ENCODE measurements at regions not wholly inside any gene's neighbourhood (a gene's known extent, or its start where the extent isn't known, plus 50 kb on each side); places are given as distances from the start of the nearest gene placed in this dataset.

- DNase-seq (ENCODE audit: extremely low spot score in 2 of 2): no peak
- Histone ChIP-seq H3K4me3 (no peak overlapping the region), H3K27ac (no peak overlapping the region), H3K27me3 (no peaks in the 10 kb centered on the region), H3K4me1 (no peaks in the 10 kb centered on the region), H3K36me3 (no peaks in the 10 kb centered on the region), H3K9me3 (no peaks in the 10 kb centered on the region)
- TF ChIP-seq POLR2A (IDR thresholded peaks at IDR 0.05) (no peak), CTCF (IDR thresholded peaks at IDR 0.05) (no peak), POLR2AphosphoS5 (IDR thresholded peaks at IDR 0.05; ENCODE audit: insufficient read depth in 1 of 2, low read depth in 1 of 2) (no peak)
- intact Hi-C loops (cut with DNase I): no loop called here
These were observed 249.0 kb upstream of the ZP4 start for GRCh38 chr1:238139713-238140112.

GRCh38 chr1:238138059-238138626 is 247.4 kb upstream of the ZP4 start:
- Histone ChIP-seq H3K27me3 (no peaks in the 10 kb centered on the region), H3K4me3 (no peak overlapping the region), H3K4me1 (no peaks in the 10 kb centered on the region), H3K27ac (no peak overlapping the region), H3K9me3 (no peaks in the 10 kb centered on the region), H3K36me3 (no peaks in the 10 kb centered on the region)
- DNase-seq (ENCODE audit: extremely low spot score in 2 of 2): no peak
- TF ChIP-seq CTCF (IDR thresholded peaks at IDR 0.05) (no peak), POLR2AphosphoS5 (IDR thresholded peaks at IDR 0.05; ENCODE audit: insufficient read depth in 1 of 2, low read depth in 1 of 2) (no peak), POLR2A (IDR thresholded peaks at IDR 0.05) (no peak)
- intact Hi-C loops (cut with DNase I): no loop called here

DNA sequence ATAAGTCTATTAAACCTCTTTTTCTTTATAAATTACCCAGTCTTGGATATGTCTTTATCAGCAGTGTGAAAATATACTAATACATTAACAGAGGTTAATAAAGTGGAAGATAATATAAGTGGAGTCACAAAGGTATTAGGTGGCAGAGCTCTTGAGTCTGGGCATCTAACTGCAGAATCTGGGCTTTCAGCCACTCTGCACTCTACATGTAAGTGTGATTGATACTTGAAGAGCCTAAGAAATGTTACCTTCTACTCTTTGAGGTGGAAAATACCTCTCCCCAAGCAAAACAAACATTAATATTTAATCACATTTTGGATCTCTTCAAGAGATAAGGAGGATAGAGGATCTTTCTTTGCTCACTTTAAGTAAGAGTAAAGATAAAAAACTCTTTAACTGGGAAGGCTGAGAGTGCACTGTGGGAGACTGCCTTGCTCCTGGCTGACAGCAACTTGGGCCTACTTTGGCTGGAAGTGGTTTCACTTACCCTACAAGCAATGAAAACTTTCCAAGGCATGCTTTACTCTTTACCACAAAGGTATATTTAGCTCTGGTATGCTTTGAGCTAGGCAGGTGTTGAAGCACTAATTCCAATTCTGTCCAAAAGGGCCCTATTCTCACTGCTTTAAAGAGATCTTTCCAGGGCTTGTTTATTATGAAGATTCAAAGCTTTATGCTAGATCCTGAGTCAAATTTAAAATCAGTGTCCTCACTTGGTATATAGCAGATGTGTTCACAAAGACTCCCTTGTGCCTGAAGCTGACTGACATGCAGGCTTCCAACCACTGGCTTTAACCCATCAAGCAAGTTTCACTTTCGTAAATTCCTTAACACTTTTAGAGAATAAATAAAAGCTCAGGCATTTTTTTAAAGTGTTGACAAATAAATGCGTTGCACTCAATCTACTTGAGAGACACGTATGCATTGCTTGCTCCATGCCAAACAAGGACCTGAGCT is 245.3 kb upstream of the ZP4 start:
- intact Hi-C loops (cut with DNase I): no loop called here
- H3K36me3 ChIP-seq: no peaks in the 10 kb centered on the region
- DNase-seq (ENCODE audit: extremely low spot score in 2 of 2): no peak
- H3K4me1 ChIP-seq: no peaks in the 10 kb centered on the region
- H3K27ac ChIP-seq: no peak overlapping the region
- no peaks in the 10 kb centered on the region for H3K27me3 ChIP-seq
- H3K4me3 ChIP-seq: no peak overlapping the region
- no peaks in the 10 kb centered on the region for H3K9me3 ChIP-seq
- TF ChIP-seq POLR2AphosphoS5 (IDR thresholded peaks at IDR 0.05; ENCODE audit: insufficient read depth in 1 of 2, low read depth in 1 of 2) (no peak), POLR2A (IDR thresholded peaks at IDR 0.05) (no peak), CTCF (IDR thresholded peaks at IDR 0.05) (no peak)

- H3K27me3 ChIP-seq: no peaks in the 10 kb centered on the region
- H3K4me1 ChIP-seq: no peaks in the 10 kb centered on the region
- no peak overlapping the region for H3K27ac ChIP-seq
- H3K9me3 ChIP-seq: no peaks in the 10 kb centered on the region
- intact Hi-C loops (cut with DNase I): no loop called here
- H3K4me3 ChIP-seq: no peak overlapping the region
- H3K36me3 ChIP-seq: no peaks in the 10 kb centered on the region
- DNase-seq (ENCODE audit: extremely low spot score in 2 of 2): no peak
- no peak for TF ChIP-seq CTCF (IDR thresholded peaks at IDR 0.05)
- TF ChIP-seq POLR2A (IDR thresholded peaks at IDR 0.05): no peak
- TF ChIP-seq POLR2AphosphoS5 (IDR thresholded peaks at IDR 0.05; ENCODE audit: insufficient read depth in 1 of 2, low read depth in 1 of 2): no peak
These were observed 239.0 kb upstream of the ZP4 start for GRCh38 chr1:238129677-238130076.

GRCh38 chr1:238123201-238123600 is 232.5 kb upstream of the ZP4 start:
- intact Hi-C loops (cut with DNase I): no loop called here
- TF ChIP-seq POLR2A (IDR thresholded peaks at IDR 0.05) (no peak), CTCF (IDR thresholded peaks at IDR 0.05) (no peak), POLR2AphosphoS5 (IDR thresholded peaks at IDR 0.05; ENCODE audit: insufficient read depth in 1 of 2, low read depth in 1 of 2) (no peak)

More at GRCh38 chr1:238123201-238123600, 232.5 kb upstream of the ZP4 start:
- no peak for DNase-seq (ENCODE audit: extremely low spot score in 2 of 2)
- Histone ChIP-seq H3K27me3 (no peaks in the 10 kb centered on the region), H3K4me3 (no peak overlapping the region), H3K4me1 (no peaks in the 10 kb centered on the region), H3K9me3 (no peaks in the 10 kb centered on the region), H3K27ac (no peak overlapping the region), H3K36me3 (no peaks in the 10 kb centered on the region)

All from vagina (tissue), 2 donors.